HepG2 (cell line): ENCODE measurements at regions not wholly inside any gene's neighbourhood (a gene's known extent, or its start where the extent isn't known, plus 50 kb on each side); places are given as distances from the start of the nearest gene placed in this dataset.

ENCODE experiments used
- ADNP ChIP-seq: sonication (generic); formaldehyde crosslinking; IDR thresholded peaks from 2 replicates; pipeline ENCODE4 v1.4.0; 2020; ENCODE audit warnings: missing genetic modification reagents
- ATF3 ChIP-seq: sonication (generic); formaldehyde crosslinking; IDR thresholded peaks from 2 replicates; pipeline ENCODE4 v1.4.0; 2020; ENCODE audit warnings: missing genetic modification reagents
- BATF2 ChIP-seq: sonication (generic); formaldehyde crosslinking; IDR thresholded peaks from 2 replicates; pipeline ENCODE4 v1.8.0; 2022; ENCODE audit warnings: mild to moderate bottlenecking, missing genetic modification reagents, moderate library complexity
- DR1 ChIP-seq: sonication (generic); formaldehyde crosslinking; IDR thresholded peaks from 2 replicates; pipeline ENCODE4 v1.8.0; 2021; ENCODE audit warnings: mild to moderate bottlenecking, missing genetic modification reagents, inconsistent platforms
- LCORL ChIP-seq, 2 experiments: fragments of 450-650 bp in 1 of 2; sonication (generic) in 1 of 2; formaldehyde crosslinking in 1 of 2; IDR thresholded peaks; 2 replicates each; pipeline versions ENCODE4 v1.5.0 to v1.6.1; 2017 to 2020; ENCODE audit warnings: antibody characterized with exemption in 1 of 2, missing genetic modification reagents in 1 of 2
- MEF2D ChIP-seq: sonication (generic); formaldehyde crosslinking; IDR thresholded peaks from 2 replicates; pipeline ENCODE4 v1.5.1; 2020; ENCODE audit warnings: mild to moderate bottlenecking, missing genetic modification reagents
- NR2F1 ChIP-seq, 2 experiments: fragments of 450-650 bp in 1 of 2; formaldehyde crosslinking in 1 of 2; IDR thresholded peaks; 2 replicates each; pipeline versions ENCODE4 v1.5.0 to v1.6.1; 2016 to 2020; ENCODE audit warnings: mild to moderate bottlenecking in 1 of 2, missing compliant biosample characterization in 1 of 2, missing genetic modification reagents in 1 of 2, moderate library complexity in 1 of 2
- SNAPC2 ChIP-seq: sonication (generic); formaldehyde crosslinking; IDR thresholded peaks from 2 replicates; pipeline ENCODE4 v1.8.1; 2022; ENCODE audit warnings: mild to moderate bottlenecking, missing genetic modification reagents
- SOX6 ChIP-seq, 2 experiments: fragments of 450-650 bp in 1 of 2; sonication (generic) in 1 of 2; formaldehyde crosslinking in 1 of 2; IDR thresholded peaks; 2 replicates each; pipeline versions ENCODE4 v1.4.0 to v1.6.1; 2017 to 2020; ENCODE audit warnings: antibody characterized with exemption in 1 of 2, mild to moderate bottlenecking in 1 of 2, missing genetic modification reagents in 1 of 2
- TBX3 ChIP-seq: fragments of 450-650 bp; IDR thresholded peaks from 2 replicates; pipeline ENCODE4 v1.6.1; 2017; ENCODE audit warnings: antibody characterized with exemption, mild to moderate bottlenecking, inconsistent platforms, borderline replicate concordance
- THYN1 ChIP-seq: sonication (generic); formaldehyde crosslinking; IDR thresholded peaks from 2 replicates; pipeline ENCODE4 v1.8.1; 2023; ENCODE audit warnings: low read depth, mild to moderate bottlenecking, moderate library complexity, missing genetic modification reagents, borderline replicate concordance
- ZBTB1 ChIP-seq: sonication (generic); formaldehyde crosslinking; IDR thresholded peaks from 2 replicates; pipeline ENCODE4 v1.4.0; 2020; ENCODE audit warnings: missing genetic modification reagents, borderline replicate concordance
- ZFP36L1 ChIP-seq: sonication (generic); formaldehyde crosslinking; IDR thresholded peaks from 2 replicates; pipeline ENCODE4 v1.8.0; 2022; ENCODE audit warnings: mild to moderate bottlenecking, missing genetic modification reagents, moderate library complexity
- ZGPAT ChIP-seq: IDR thresholded peaks from 2 replicates; pipeline ENCODE4 v1.6.1; 2016; ENCODE audit warnings: mild to moderate bottlenecking
- ZNF292 ChIP-seq: sonication (generic); formaldehyde crosslinking; IDR thresholded peaks from 2 replicates; pipeline ENCODE4 v1.8.1; 2022; ENCODE audit warnings: mild to moderate bottlenecking, low read depth, missing genetic modification reagents, borderline replicate concordance
- TF ChIP-seq, protein P1 (sequence below): sonication (generic); formaldehyde crosslinking; IDR thresholded peaks from 2 replicates; pipeline ENCODE4 v1.5.1; 2020; ENCODE audit warnings: missing genetic modification reagents, mild to moderate bottlenecking, borderline replicate concordance
- TF ChIP-seq, protein P2 (sequence below): sonication (generic); formaldehyde crosslinking; IDR thresholded peaks from 2 replicates; pipeline ENCODE4 v1.8.0; 2022; ENCODE audit warnings: missing genetic modification reagents, mild to moderate bottlenecking, moderate library complexity, borderline replicate concordance
- TF ChIP-seq, protein P3 (sequence below): IDR thresholded peaks from 2 replicates; pipeline ENCODE4 v1.6.1; 2016; ENCODE audit warnings: low read depth
- TF ChIP-seq, protein P4 (sequence below): sonication (generic); formaldehyde crosslinking; IDR thresholded peaks from 2 replicates; pipeline ENCODE4 v1.8.1; 2022; ENCODE audit warnings: mild to moderate bottlenecking, missing genetic modification reagents

GRCh38 chr14:100476012-100476822 is 111.0 kb downstream of the BEGAIN start (continued):
- TF ChIP-seq, protein P1, sequence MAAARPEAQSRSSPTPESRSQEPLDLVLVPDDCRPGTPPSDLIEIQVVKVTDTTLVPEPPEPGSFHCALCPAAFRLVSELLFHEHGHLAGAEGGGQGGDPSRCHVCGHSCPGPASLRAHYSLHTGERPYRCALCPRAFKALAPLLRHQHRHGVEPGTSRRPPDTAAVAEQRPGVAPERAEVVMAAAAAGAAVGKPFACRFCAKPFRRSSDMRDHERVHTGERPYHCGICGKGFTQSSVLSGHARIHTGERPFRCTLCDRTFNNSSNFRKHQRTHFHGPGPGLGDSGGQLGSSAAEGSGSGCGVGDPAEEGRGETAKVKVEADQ (CRISPR knock-in tag): no peak
- TF ChIP-seq ZNF292: peak; percentile 87; the same call in 1 of the 2 replicates
- TF ChIP-seq THYN1: no peak
- TF ChIP-seq, protein P2, sequence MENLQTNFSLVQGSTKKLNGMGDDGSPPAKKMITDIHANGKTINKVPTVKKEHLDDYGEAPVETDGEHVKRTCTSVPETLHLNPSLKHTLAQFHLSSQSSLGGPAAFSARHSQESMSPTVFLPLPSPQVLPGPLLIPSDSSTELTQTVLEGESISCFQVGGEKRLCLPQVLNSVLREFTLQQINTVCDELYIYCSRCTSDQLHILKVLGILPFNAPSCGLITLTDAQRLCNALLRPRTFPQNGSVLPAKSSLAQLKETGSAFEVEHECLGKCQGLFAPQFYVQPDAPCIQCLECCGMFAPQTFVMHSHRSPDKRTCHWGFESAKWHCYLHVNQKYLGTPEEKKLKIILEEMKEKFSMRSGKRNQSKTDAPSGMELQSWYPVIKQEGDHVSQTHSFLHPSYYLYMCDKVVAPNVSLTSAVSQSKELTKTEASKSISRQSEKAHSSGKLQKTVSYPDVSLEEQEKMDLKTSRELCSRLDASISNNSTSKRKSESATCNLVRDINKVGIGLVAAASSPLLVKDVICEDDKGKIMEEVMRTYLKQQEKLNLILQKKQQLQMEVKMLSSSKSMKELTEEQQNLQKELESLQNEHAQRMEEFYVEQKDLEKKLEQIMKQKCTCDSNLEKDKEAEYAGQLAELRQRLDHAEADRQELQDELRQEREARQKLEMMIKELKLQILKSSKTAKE: peak; percentile 87; the same call in 1 of the 2 replicates
- TF ChIP-seq, protein P3, sequence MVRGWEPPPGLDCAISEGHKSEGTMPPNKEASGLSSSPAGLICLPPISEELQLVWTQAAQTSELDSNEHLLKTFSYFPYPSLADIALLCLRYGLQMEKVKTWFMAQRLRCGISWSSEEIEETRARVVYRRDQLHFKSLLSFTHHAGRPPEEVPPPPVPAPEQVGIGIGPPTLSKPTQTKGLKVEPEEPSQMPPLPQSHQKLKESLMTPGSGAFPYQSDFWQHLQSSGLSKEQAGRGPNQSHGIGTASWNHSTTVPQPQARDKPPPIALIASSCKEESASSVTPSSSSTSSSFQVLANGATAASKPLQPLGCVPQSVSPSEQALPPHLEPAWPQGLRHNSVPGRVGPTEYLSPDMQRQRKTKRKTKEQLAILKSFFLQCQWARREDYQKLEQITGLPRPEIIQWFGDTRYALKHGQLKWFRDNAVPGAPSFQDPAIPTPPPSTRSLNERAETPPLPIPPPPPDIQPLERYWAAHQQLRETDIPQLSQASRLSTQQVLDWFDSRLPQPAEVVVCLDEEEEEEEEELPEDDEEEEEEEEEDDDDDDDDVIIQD (CRISPR knock-in tag): peak; percentile 60; the same call in 1 of the 2 replicates
- no peak for TF ChIP-seq SOX6 (IDR thresholded peaks at IDR 0.05)
- peak; percentile 91 for TF ChIP-seq SOX6 (CRISPR knock-in tag; IDR thresholded peaks at IDR 0.05)
- TF ChIP-seq LCORL (IDR thresholded peaks at IDR 0.05): no peak
- peak; percentile 83 for TF ChIP-seq LCORL (CRISPR knock-in tag; IDR thresholded peaks at IDR 0.05)
- no peak for TF ChIP-seq ZBTB1
- TF ChIP-seq, protein P4, sequence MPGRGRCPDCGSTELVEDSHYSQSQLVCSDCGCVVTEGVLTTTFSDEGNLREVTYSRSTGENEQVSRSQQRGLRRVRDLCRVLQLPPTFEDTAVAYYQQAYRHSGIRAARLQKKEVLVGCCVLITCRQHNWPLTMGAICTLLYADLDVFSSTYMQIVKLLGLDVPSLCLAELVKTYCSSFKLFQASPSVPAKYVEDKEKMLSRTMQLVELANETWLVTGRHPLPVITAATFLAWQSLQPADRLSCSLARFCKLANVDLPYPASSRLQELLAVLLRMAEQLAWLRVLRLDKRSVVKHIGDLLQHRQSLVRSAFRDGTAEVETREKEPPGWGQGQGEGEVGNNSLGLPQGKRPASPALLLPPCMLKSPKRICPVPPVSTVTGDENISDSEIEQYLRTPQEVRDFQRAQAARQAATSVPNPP: no peak
- peak; percentile 74 for TF ChIP-seq MEF2D (CRISPR knock-in tag)
- TF ChIP-seq BATF2 (CRISPR knock-in tag): no peak
- TF ChIP-seq ZFP36L1 (CRISPR knock-in tag): peak; percentile 66; the same call in 1 of the 2 replicates
- TF ChIP-seq ADNP: no peak
- TF ChIP-seq TBX3: peak; percentile 68; the same call in 1 of the 2 replicates
- TF ChIP-seq DR1 (CRISPR knock-in tag): no peak
- TF ChIP-seq ATF3: peak; percentile 82
- peak; percentile 70 to 72; a peak in 3 of 4 replicates for TF ChIP-seq NR2F1 (CRISPR knock-in tag; IDR thresholded peaks at IDR 0.05)
- no peak for TF ChIP-seq SNAPC2 (CRISPR knock-in tag)
- TF ChIP-seq ZGPAT (CRISPR knock-in tag): peak; percentile 84
